IMR-90 (cell line): ENCODE measurements at regions not wholly inside any gene's neighbourhood (a gene's known extent, or its start where the extent isn't known, plus 50 kb on each side); places are given as distances from the start of the nearest gene placed in this dataset.

Experiments used
- ATAC-seq: fragments of 200-7000 bp; cut with Tn5 transposase; 2 replicates; pipeline ENCODE4 v1.9.1; 2020; ENCODE audit warnings: low read depth, mild to moderate bottlenecking, moderate library complexity
- BruUV-seq: library from RNA; stranded (reverse); fragments of 400-500 nt; replicated peaks from 2 replicates; lab custom pipeline; 2021; lab: Mats Ljungman, UMichigan
- CTCF ChIA-PET: fragments of 300-600 bp; formaldehyde crosslinking; extraction: SDS; loops from one replicate; lab custom pipeline; 2021; ENCODE audit warnings: antibody characterized with exemption; lab: Yijun Ruan, JAX
- POLR2A ChIA-PET: fragments of 300-600 bp; sonication (Branson Sonifier 250); formaldehyde crosslinking; loops from one replicate; lab custom pipeline; 2022; ENCODE audit warnings: antibody characterized with exemption; ENCODE audit not compliant: unreplicated experiment; lab: Charles Lee
- DNase-seq: peaks from one replicate; pipeline ENCODE4 v3.0.0; 2013
- H2AFZ ChIP-seq: replicated peaks from 2 replicates; pipeline ENCODE3; 2013; ENCODE audit warnings: low read length, mild to moderate bottlenecking; ENCODE audit not compliant: poor library complexity
- H2AK5ac ChIP-seq: 2 replicates; pipeline ENCODE4 v1.6.1; 2013; ENCODE audit warnings: low read depth, low read length, inconsistent platforms
- H2AK9ac ChIP-seq: replicated peaks from 2 replicates; pipeline ENCODE3; 2013; ENCODE audit warnings: mild to moderate bottlenecking, low read depth, low read length, moderate library complexity; ENCODE audit not compliant: poor library complexity
- H2BK120ac ChIP-seq: 2 replicates; pipeline ENCODE4 v1.6.1; 2013; ENCODE audit warnings: low read depth, low read length, inconsistent platforms
- H2BK15ac ChIP-seq: 3 replicates; pipeline ENCODE4 v1.6.1; 2013; ENCODE audit warnings: low read depth, low read length, inconsistent platforms
- H2BK20ac ChIP-seq: 2 replicates; pipeline ENCODE4 v1.6.1; 2013; ENCODE audit warnings: low read depth, mild to moderate bottlenecking, inconsistent platforms, low read length, moderate library complexity
- H2BK5ac ChIP-seq: 2 replicates; pipeline ENCODE4 v1.6.1; 2013; ENCODE audit warnings: mild to moderate bottlenecking, low read depth, low read length, inconsistent platforms; ENCODE audit not compliant: poor library complexity, severe bottlenecking
- H3K14ac ChIP-seq: replicated peaks from 2 replicates; pipeline ENCODE4 v1.6.1; 2013; ENCODE audit warnings: low read depth, low read length, inconsistent platforms
- H3K18ac ChIP-seq: 2 replicates; pipeline ENCODE4 v1.6.1; 2013; ENCODE audit warnings: low read depth, low read length, control low read depth
- H3K23ac ChIP-seq: 2 replicates; pipeline ENCODE4 v1.6.1; 2013; ENCODE audit warnings: low read depth, low read length, inconsistent platforms
- H3K27ac ChIP-seq: 2 replicates; pipeline ENCODE4 v1.5.1; 2013; ENCODE audit warnings: mild to moderate bottlenecking, control low read depth, low read length; ENCODE audit not compliant: insufficient read depth
- H3K27me3 ChIP-seq: 2 replicates; pipeline ENCODE4 v1.6.1; 2013; ENCODE audit warnings: low read length; ENCODE audit not compliant: control insufficient read depth, insufficient read depth
- H3K36me3 ChIP-seq: 2 replicates; pipeline ENCODE4 v1.6.1; 2013; ENCODE audit warnings: low read length, mixed read lengths; ENCODE audit not compliant: control insufficient read depth, insufficient read depth
- H3K4ac ChIP-seq: 2 replicates; pipeline ENCODE4 v1.6.1; 2013; ENCODE audit warnings: low read depth, low read length, inconsistent platforms
- H3K4me1 ChIP-seq: 2 replicates; pipeline ENCODE4 v1.6.1; 2013; ENCODE audit warnings: low read length, mixed read lengths; ENCODE audit not compliant: control insufficient read depth, insufficient read depth
- H3K4me2 ChIP-seq: 2 replicates; pipeline ENCODE4 v1.6.1; 2013; ENCODE audit warnings: low read depth, mild to moderate bottlenecking, control low read depth, low read length, moderate library complexity
- H3K4me3 ChIP-seq: 2 replicates; pipeline ENCODE4 v1.5.1; 2013; ENCODE audit warnings: low read depth, mild to moderate bottlenecking, control low read depth, low read length, moderate library complexity; ENCODE audit not compliant: insufficient read depth
- H3K56ac ChIP-seq: 2 replicates; pipeline ENCODE4 v1.6.1; 2013; ENCODE audit warnings: low read length, inconsistent platforms; ENCODE audit not compliant: insufficient read depth; ENCODE audit errors: extremely low read depth
- H3K79me1 ChIP-seq, 2 experiments: 2 replicates each; pipeline ENCODE4 v1.6.1; 2013; ENCODE audit warnings: low read length in 2 of 2, inconsistent platforms in 1 of 2, low read depth in 1 of 2
- H3K9ac ChIP-seq: 2 replicates; pipeline ENCODE4 v1.6.1; 2013; ENCODE audit warnings: low read depth, low read length, control low read depth
- H3K9me1 ChIP-seq: 2 replicates; pipeline ENCODE4 v1.6.1; 2013; ENCODE audit warnings: low read length, inconsistent platforms; ENCODE audit not compliant: insufficient read depth
- H3K9me3 ChIP-seq: 2 replicates; pipeline ENCODE4 v1.6.1; 2013; ENCODE audit warnings: low read length; ENCODE audit not compliant: control insufficient read depth, insufficient read depth
- H4K20me1 ChIP-seq: 2 replicates; pipeline ENCODE4 v1.6.1; 2013; ENCODE audit warnings: low read length, inconsistent platforms; ENCODE audit not compliant: insufficient read depth
- H4K5ac ChIP-seq: 2 replicates; pipeline ENCODE4 v1.6.1; 2013; ENCODE audit warnings: mild to moderate bottlenecking, low read depth, low read length, control low read depth
- H4K8ac ChIP-seq, 2 experiments: 2 replicates each; pipeline ENCODE4 v1.6.1; 2013; ENCODE audit warnings: low read depth in 2 of 2, low read length in 2 of 2, control low read depth in 1 of 2, inconsistent platforms in 1 of 2
- H4K91ac ChIP-seq: 2 replicates; pipeline ENCODE4 v1.6.1; 2013; ENCODE audit warnings: low read depth, low read length, inconsistent platforms; ENCODE audit not compliant: insufficient read depth
- BHLHE40 ChIP-seq: fragments of 150-350 bp; IDR thresholded peaks from 2 replicates; pipeline ENCODE4 v1.6.1; 2016; ENCODE audit warnings: mild to moderate bottlenecking, low read depth, low read length
- CEBPB ChIP-seq: IDR thresholded peaks from 2 replicates; pipeline ENCODE4 v1.6.1; 2012; ENCODE audit warnings: low read depth, low read length, improper control_type of control experiment
- CHD1 ChIP-seq: IDR thresholded peaks from 2 replicates; pipeline ENCODE4 v1.6.1; 2012; ENCODE audit warnings: low read depth, low read length, improper control_type of control experiment
- CTCF ChIP-seq: conservative IDR thresholded peaks from 2 replicates; pipeline ENCODE4 v1.5.1; 2012; ENCODE audit warnings: mild to moderate bottlenecking, low read depth, low read length, improper control_type of control experiment
- ELK1 ChIP-seq: fragments of 150-350 bp; IDR thresholded peaks from 2 replicates; pipeline ENCODE4 v1.6.1; 2016; ENCODE audit warnings: low read depth, mild to moderate bottlenecking, low read length, moderate library complexity, borderline replicate concordance
- FOS ChIP-seq: fragments of 150-350 bp; IDR thresholded peaks from 2 replicates; pipeline ENCODE4 v1.6.1; 2016; ENCODE audit warnings: low read depth, low read length
- MAFK ChIP-seq: IDR thresholded peaks from 2 replicates; pipeline ENCODE4 v1.6.1; 2012; ENCODE audit warnings: low read depth, low read length, improper control_type of control experiment
- MAZ ChIP-seq: IDR thresholded peaks from 2 replicates; pipeline ENCODE4 v1.6.1; 2012; ENCODE audit warnings: low read depth, mild to moderate bottlenecking, low read length, improper control_type of control experiment, moderate library complexity, borderline replicate concordance
- MXI1 ChIP-seq: IDR thresholded peaks from 2 replicates; pipeline ENCODE4 v1.6.1; 2012; ENCODE audit warnings: low read depth, mild to moderate bottlenecking, low read length, moderate library complexity, borderline replicate concordance
- NFE2L2 ChIP-seq: fragments of 150-350 bp; IDR thresholded peaks from 2 replicates; pipeline ENCODE4 v1.6.1; 2016; ENCODE audit warnings: low read depth, mild to moderate bottlenecking, low read length
- POLR2A ChIP-seq: IDR thresholded peaks from 2 replicates; pipeline ENCODE4 v1.6.1; 2012; ENCODE audit warnings: mild to moderate bottlenecking, low read depth, low read length
- RAD21 ChIP-seq: IDR thresholded peaks from 2 replicates; pipeline ENCODE4 v1.6.1; 2012; ENCODE audit warnings: low read length, improper control_type of control experiment
- RCOR1 ChIP-seq: IDR thresholded peaks from 2 replicates; pipeline ENCODE4 v1.6.1; 2012; ENCODE audit warnings: mild to moderate bottlenecking, low read length, improper control_type of control experiment; ENCODE audit not compliant: insufficient replicate concordance
- RFX5 ChIP-seq: IDR thresholded peaks from 2 replicates; pipeline ENCODE4 v1.8.0; 2012; ENCODE audit warnings: low read depth, mild to moderate bottlenecking, low read length, moderate library complexity
- SMC3 ChIP-seq: fragments of 150-350 bp; IDR thresholded peaks from 2 replicates; pipeline ENCODE4 v1.6.1; 2016; ENCODE audit warnings: low read depth, mild to moderate bottlenecking, antibody characterized with exemption, low read length, moderate library complexity
- USF2 ChIP-seq: fragments of 150-350 bp; IDR thresholded peaks from 2 replicates; pipeline ENCODE4 v1.6.1; 2017; ENCODE audit warnings: mild to moderate bottlenecking, antibody characterized with exemption, low read length, low read depth
- WGBS, 2 experiments: methylation state at CpG; one replicate each; pipeline versions ENCODE4 v1.1.5 to v1.1.7; 2013; ENCODE audit warnings: missing lambda C conversion rate in 2 of 2; ENCODE audit not compliant: insufficient read length in 1 of 2; ENCODE audit errors: extremely low coverage in 2 of 2; 5-methylcytosine and 5-hydroxymethylcytosine counted together
- dilution Hi-C: fragments of 300-500 bp; cut with HindIII; formaldehyde crosslinking; loops from one replicate; pipeline ENCODE4 v1.14.3; 2018; ENCODE audit warnings: low sequenced_read_pairs; ENCODE audit not compliant: unreplicated experiment
- in situ Hi-C: fragments of 300-500 bp; cut with MboI; formaldehyde crosslinking; loops from 3 replicates; pipeline ENCODE4 v1.14.3; 2019; ENCODE audit warnings: low sequenced_read_pairs, inconsistent platforms, mixed read lengths
- intact Hi-C: fragments of 100-400 bp; cut with micrococcal nuclease; formaldehyde crosslinking; loops from 2 replicates; pipeline ENCODE4 v1.10.0; 2022

GRCh38 chr1:228872080-228872479 is 136.8 kb downstream of the RHOU start:
- CTCF ChIA-PET = interaction anchor here (0.7 kb wide), 1 partner anchor 11 kb away, joined by 5 read pairs; no protein-coding TSS in a partner anchor
- Histone ChIP-seq H3K9ac (no peak overlapping the region), H3K4me2 (no peak overlapping the region), H3K56ac (no peak overlapping the region), H2BK120ac (no peak overlapping the region), H3K4ac (no peak overlapping the region), H3K23ac (no peak overlapping the region), H3K14ac (no peak overlapping the region), H3K4me3 (no peak overlapping the region), H4K5ac (no peak overlapping the region), H2AK9ac (no peak overlapping the region), H3K9me1 (no peaks in the 10 kb centered on the region), H3K4me1 (peaks cover 6% of the 10 kb centered on the region; the same call in 1 of the 2 replicates), H4K20me1 (no peaks in the 10 kb centered on the region), H3K27me3 (peaks cover 14% of the 10 kb centered on the region), H2BK20ac (no peak overlapping the region), H2AFZ (no peak overlapping the region), H3K9me3 (no peaks in the 10 kb centered on the region), H2AK5ac (no peak overlapping the region), H4K91ac (no peak overlapping the region), H3K36me3 (no peaks in the 10 kb centered on the region), H4K8ac (no peak overlapping the region), H2BK5ac (no peak overlapping the region), H2BK15ac (no peak overlapping the region), H3K27ac (no peak overlapping the region), H3K18ac (no peak overlapping the region), H3K79me1 (no peaks in the 10 kb centered on the region)
- POLR2A ChIA-PET = no interaction called here
- dilution Hi-C loops (no loop called here), intact Hi-C loops (no loop called here), in situ Hi-C loops (no loop called here)
- no peak for DNase-seq
- ATAC-seq = no peak
- TF ChIP-seq CTCF (no peak), MXI1 (no peak), MAZ (no peak), CHD1 (no peak), ELK1 (no peak), RAD21 (no peak), MAFK (no peak), BHLHE40 (no peak), SMC3 (no peak), FOS (no peak), RCOR1 (no peak), RFX5 (no peak), CEBPB (no peak), NFE2L2 (no peak), POLR2A (no peak), USF2 (no peak)
- no CpG with 5 or more reads among the region's 7 CpGs for WGBS, 2 experiments
- BruUV-seq = no TSS peak
